CD4-positive, alpha-beta T cell (primary cell): ENCODE measurements at regions not wholly inside any gene's neighbourhood (a gene's known extent, or its start where the extent isn't known, plus 50 kb on each side); places are given as distances from the start of the nearest gene placed in this dataset.
"Not testable (repeated sequence)": the region's sequence is repeated elsewhere in the genome, so short reads cannot be mapped to it uniquely, and the experiment has no call there.

ENCODE experiments used
- ATAC-seq: fragments of 200-7000 bp; cut with Tn5 transposase; one replicate; pipeline ENCODE4 v1.10.0; 2022; ENCODE audit warnings: mild to moderate bottlenecking; ENCODE audit not compliant: poor library complexity
- CTCF ChIA-PET: fragments of 350-600 bp; sonication (Branson Sonifier 250); formaldehyde crosslinking; loops from one replicate; lab custom pipeline; 2021; ENCODE audit warnings: antibody characterized with exemption, inconsistent platforms; lab: Charles Lee
- POLR2A ChIA-PET: fragments of 350-600 bp; sonication (Branson Sonifier 250); formaldehyde crosslinking; loops from one replicate; lab custom pipeline; 2021; ENCODE audit warnings: antibody characterized with exemption, inconsistent platforms; lab: Charles Lee
- DNase-seq, 14 experiments: peaks; one replicate each; pipeline ENCODE4 v3.0.0-alpha.2; 2013 to 2020; ENCODE audit warnings: mixed read lengths in 2 of 14
- H3K27ac ChIP-seq, 2 donors: one replicate each; pipeline versions ENCODE4 v1.5.1 to v1.7.0; 2013; ENCODE audit warnings: low read length in 2 of 2, low read depth in 1 of 2, mild to moderate bottlenecking in 1 of 2
- H3K27me3 ChIP-seq, 2 experiments: 1 replicate in 1 of 2; 2 replicates in 1 of 2; pipeline versions ENCODE4 v1.6.1 to v1.7.0; 2013; ENCODE audit warnings: low read length in 2 of 2, control low read depth in 1 of 2, mild to moderate bottlenecking in 1 of 2, moderate library complexity in 1 of 2; ENCODE audit not compliant: insufficient read depth in 2 of 2, control insufficient read depth in 1 of 2
- H3K36me3 ChIP-seq: one replicate; pipeline ENCODE4 v1.6.1; 2013; ENCODE audit warnings: low read length, control low read depth; ENCODE audit not compliant: insufficient read depth
- H3K4me1 ChIP-seq: one replicate; pipeline ENCODE4 v1.6.1; 2013; ENCODE audit warnings: low read length, control low read depth; ENCODE audit not compliant: insufficient read depth
- H3K4me3 ChIP-seq: one replicate; pipeline ENCODE4 v1.5.1; 2013; ENCODE audit warnings: mild to moderate bottlenecking, low read length, moderate library complexity
- H3K9me3 ChIP-seq, 2 experiments: 1 replicate in 1 of 2; 2 replicates in 1 of 2; pipeline versions ENCODE4 v1.6.1 to v1.7.0; 2013; ENCODE audit warnings: low read length in 2 of 2, mild to moderate bottlenecking in 2 of 2, control low read depth in 1 of 2, moderate library complexity in 1 of 2; ENCODE audit not compliant: control insufficient read depth in 1 of 2, insufficient read depth in 1 of 2
- H3K27ac Mint-ChIP-seq: one replicate; pipeline ENCODE4 v1.8.0; 2020; ENCODE audit warnings: mixed read lengths
- H3K27me3 Mint-ChIP-seq: one replicate; pipeline ENCODE4 v1.8.0; 2021; ENCODE audit warnings: mixed read lengths
- H3K36me3 Mint-ChIP-seq: one replicate; pipeline ENCODE4 v1.8.0; 2021; ENCODE audit warnings: low read depth, mixed read lengths
- H3K4me1 Mint-ChIP-seq: one replicate; pipeline ENCODE4 v1.8.0; 2021; ENCODE audit warnings: low read depth, mixed read lengths
- H3K4me3 Mint-ChIP-seq: one replicate; pipeline ENCODE4 v1.8.0; 2020; ENCODE audit warnings: mild to moderate bottlenecking, mixed read lengths
- H3K9me3 Mint-ChIP-seq: one replicate; pipeline ENCODE4 v1.8.0; 2020; ENCODE audit warnings: mixed read lengths
- intact Hi-C, 2 experiments: fragments of 100-400 bp; cut with DNase I in 1 of 2; cut with micrococcal nuclease in 1 of 2; formaldehyde crosslinking; loops; one replicate each; pipeline versions ENCODE4 v1.15.1 to v1.9.0; 2023 to 2025; cut with DNase I, micrococcal nuclease
- TF ChIP-seq, protein P1 (sequence below): fragments of 200-600 bp; IDR thresholded peaks from one replicate; pipeline ENCODE4 v1.8.0; 2022; ENCODE audit warnings: antibody characterized with exemption, mild to moderate bottlenecking

DNA sequence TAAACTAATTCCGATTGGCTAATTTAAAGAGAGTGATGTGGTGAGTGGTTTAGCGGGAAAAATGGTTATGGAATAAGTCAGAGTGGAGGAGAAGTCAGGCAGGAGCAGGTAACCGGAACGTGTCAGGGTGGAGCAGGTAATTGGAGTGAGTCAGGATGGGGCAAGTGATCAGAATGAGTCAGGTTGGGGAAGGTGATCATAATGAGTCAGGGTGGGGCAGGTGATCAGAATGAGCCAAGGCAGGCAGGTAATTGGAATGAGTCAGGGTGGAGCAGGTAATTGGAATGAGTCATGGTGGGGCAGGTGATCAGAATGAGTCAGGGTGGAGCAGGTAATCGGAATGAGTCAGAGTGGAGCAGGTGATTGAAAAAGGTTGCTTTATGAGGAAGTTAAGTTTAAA is 101.4 kb downstream of the TMEM167A start:
- H3K27me3 ChIP-seq, result no peaks in the 10 kb centered on the region

DNA sequence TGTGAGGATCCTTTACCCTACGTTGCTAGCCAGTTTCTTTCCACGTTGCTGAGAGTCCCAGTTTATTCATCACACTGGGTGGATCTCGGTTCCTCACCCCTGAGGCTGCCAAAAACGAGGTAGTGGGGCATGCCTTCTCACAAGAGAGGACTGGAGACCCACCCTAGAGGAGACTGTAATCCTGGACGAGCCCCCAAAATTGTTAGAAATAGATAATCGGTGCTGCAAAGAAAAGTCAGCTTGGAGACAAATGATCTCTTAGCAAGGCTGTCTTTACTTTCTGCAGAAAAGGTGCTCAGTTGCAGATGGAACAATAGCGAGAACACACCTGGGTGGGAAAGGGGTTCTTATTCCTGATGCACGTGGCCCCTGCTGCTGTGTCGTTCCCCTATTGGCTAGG is 101.8 kb downstream of the TMEM167A start:
- H3K27me3 Mint-ChIP-seq, result peaks cover 12% of the 10 kb centered on the region
- Histone ChIP-seq H3K9me3 (peaks cover 13 to 22% of the 10 kb centered on the region in 2 experiments), H3K36me3 (no peaks in the 10 kb centered on the region), H3K27ac (no peak overlapping the region), H3K4me1 (no peaks in the 10 kb centered on the region), H3K27me3 (no peaks in the 10 kb centered on the region), H3K4me3 (no peak overlapping the region)
- TF ChIP-seq, protein P1, sequence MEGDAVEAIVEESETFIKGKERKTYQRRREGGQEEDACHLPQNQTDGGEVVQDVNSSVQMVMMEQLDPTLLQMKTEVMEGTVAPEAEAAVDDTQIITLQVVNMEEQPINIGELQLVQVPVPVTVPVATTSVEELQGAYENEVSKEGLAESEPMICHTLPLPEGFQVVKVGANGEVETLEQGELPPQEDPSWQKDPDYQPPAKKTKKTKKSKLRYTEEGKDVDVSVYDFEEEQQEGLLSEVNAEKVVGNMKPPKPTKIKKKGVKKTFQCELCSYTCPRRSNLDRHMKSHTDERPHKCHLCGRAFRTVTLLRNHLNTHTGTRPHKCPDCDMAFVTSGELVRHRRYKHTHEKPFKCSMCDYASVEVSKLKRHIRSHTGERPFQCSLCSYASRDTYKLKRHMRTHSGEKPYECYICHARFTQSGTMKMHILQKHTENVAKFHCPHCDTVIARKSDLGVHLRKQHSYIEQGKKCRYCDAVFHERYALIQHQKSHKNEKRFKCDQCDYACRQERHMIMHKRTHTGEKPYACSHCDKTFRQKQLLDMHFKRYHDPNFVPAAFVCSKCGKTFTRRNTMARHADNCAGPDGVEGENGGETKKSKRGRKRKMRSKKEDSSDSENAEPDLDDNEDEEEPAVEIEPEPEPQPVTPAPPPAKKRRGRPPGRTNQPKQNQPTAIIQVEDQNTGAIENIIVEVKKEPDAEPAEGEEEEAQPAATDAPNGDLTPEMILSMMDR, result no peak
- H3K27ac Mint-ChIP-seq, result no peak overlapping the region
- intact Hi-C loops, result no loop called here
- H3K4me1 Mint-ChIP-seq, result no peaks in the 10 kb centered on the region
- H3K36me3 Mint-ChIP-seq, result peaks cover 15% of the 10 kb centered on the region
- ATAC-seq, result no peak
- DNase-seq, result no peak
- no peak overlapping the region for H3K4me3 Mint-ChIP-seq
- POLR2A ChIA-PET, result no interaction called here
- H3K9me3 Mint-ChIP-seq, result peaks cover 22% of the 10 kb centered on the region
- CTCF ChIA-PET, result no interaction called here

More for the DNA sequence above, 101.4 kb downstream of the TMEM167A start:
- Mint-ChIP-seq H3K27ac (no peak overlapping the region), H3K4me1 (no peaks in the 10 kb centered on the region), H3K9me3 (peaks cover 22% of the 10 kb centered on the region), H3K4me3 (no peak overlapping the region), H3K36me3 (peaks cover 15% of the 10 kb centered on the region), H3K27me3 (peaks cover 12% of the 10 kb centered on the region)
- POLR2A ChIA-PET, result no interaction called here
- Histone ChIP-seq H3K4me1 (no peaks in the 10 kb centered on the region), H3K4me3 (no peak overlapping the region), H3K27ac (no peak overlapping the region), H3K36me3 (no peaks in the 10 kb centered on the region), H3K9me3 (peaks cover 13 to 23% of the 10 kb centered on the region in 2 experiments)
- TF ChIP-seq, protein P1, result no peak
- intact Hi-C loops, result no loop called here
- CTCF ChIA-PET, result no interaction called here
- DNase-seq (no peak), ATAC-seq (no peak)

DNA sequence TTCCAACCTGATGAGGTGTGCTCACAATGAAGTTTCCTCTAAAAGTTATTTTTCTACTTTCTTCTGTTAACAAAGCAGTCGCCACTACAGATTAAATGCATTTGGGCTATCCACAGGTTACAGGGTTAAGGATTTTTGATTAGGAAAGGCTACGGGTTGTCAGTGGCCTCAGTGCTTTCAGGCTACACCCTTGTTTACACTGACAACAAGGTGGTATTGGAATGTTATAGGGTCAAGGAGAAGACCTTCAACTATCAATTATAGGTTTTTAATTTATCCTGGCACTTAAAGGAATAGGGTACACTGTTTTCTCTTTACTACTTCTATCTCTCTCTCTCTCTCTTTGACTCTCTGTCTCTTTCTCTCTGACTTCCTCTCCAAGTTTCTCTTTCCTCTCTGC is 102.8 kb downstream of the TMEM167A start:
- H3K27ac ChIP-seq, H3K4me3 ChIP-seq, H3K4me3 Mint-ChIP-seq, H3K36me3 ChIP-seq, CTCF ChIA-PET, DNase-seq, ATAC-seq, H3K4me1 Mint-ChIP-seq, H3K27ac Mint-ChIP-seq, H3K4me1 ChIP-seq, intact Hi-C loops, H3K27me3 ChIP-seq, POLR2A ChIA-PET: not testable (repeated sequence)
- peaks cover 15% of the 10 kb centered on the region for H3K36me3 Mint-ChIP-seq
- peaks cover 22% of the 10 kb centered on the region for H3K9me3 Mint-ChIP-seq
- peaks cover 12% of the 10 kb centered on the region for H3K27me3 Mint-ChIP-seq
- H3K9me3 ChIP-seq, result peaks cover 13 to 18% of the 10 kb centered on the region in 2 experiments

DNA sequence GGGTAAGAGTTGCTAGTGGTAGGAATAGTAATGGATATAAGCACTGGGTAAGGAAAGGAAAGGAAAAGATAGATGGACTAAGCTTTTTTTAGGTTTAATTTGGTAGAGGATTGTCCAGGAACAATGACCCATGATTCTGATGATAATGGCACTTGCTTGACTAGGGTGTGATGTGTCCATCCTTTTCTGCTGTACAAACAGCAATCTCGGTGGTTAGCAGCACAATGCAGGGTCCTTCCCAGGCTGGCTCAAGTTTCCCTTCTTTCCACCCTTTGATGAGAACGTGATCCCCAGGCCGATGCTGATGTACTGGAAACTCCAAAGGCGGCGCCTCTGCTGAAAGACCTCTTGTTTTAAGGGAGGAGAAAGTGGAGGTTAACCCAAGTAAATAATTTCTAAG is 105.3 kb downstream of the TMEM167A start:
- Histone ChIP-seq H3K27ac (no peak overlapping the region), H3K36me3 (no peaks in the 10 kb centered on the region), H3K9me3 (peaks cover 13 to 18% of the 10 kb centered on the region in 2 experiments), H3K4me1 (no peaks in the 10 kb centered on the region), H3K4me3 (no peak overlapping the region), H3K27me3 (no peaks in the 10 kb centered on the region)
- ChIA-PET POLR2A (no interaction called here), CTCF (no interaction called here)
- ATAC-seq (no peak), DNase-seq (no peak)
- H3K27me3 Mint-ChIP-seq, result peaks cover 12% of the 10 kb centered on the region
- H3K4me1 Mint-ChIP-seq, result no peaks in the 10 kb centered on the region
- no peak overlapping the region for H3K27ac Mint-ChIP-seq
- intact Hi-C loops, result no loop called here
- peaks cover 11% of the 10 kb centered on the region for H3K36me3 Mint-ChIP-seq
- H3K4me3 Mint-ChIP-seq, result no peak overlapping the region
- TF ChIP-seq, protein P1, result no peak
- peaks cover 17% of the 10 kb centered on the region for H3K9me3 Mint-ChIP-seq

DNA sequence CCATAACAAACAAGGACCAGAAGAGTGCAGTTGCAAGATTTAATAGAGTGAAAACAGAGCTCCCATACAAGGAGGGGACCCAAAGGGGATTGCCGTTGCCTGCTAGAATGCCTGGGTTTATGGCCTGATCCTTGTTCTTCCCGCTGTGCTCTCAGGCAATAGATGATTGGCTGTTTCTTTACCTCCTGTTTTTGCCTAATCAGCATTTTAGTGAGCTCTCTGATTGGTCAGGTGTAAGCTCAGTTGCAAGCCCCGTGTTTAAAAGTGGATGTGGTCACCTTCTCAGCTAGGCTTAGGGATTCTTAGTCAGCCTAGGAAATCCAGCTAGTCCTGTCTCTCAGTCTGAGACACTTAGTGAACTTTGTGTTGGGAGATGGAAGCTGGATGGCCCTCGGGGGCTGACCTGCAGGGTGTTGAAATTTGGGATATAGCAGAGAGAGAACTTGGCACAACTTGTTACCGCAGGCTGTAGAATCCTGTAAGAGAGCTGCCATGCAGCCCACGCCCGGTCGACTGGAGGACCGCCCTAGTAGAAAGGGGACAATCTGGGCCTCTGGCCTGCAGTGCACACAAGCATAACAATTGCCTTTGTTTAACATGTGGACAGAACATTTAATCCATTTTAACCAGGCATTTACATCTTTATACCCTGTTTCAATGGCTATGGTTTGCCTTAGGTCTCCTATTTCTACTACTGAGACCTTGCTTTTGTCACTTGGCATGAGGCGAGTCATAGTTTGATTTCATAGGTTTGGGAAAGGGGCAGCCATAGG is 106.0 kb downstream of the TMEM167A start:
- H3K4me1 Mint-ChIP-seq, POLR2A ChIA-PET, intact Hi-C loops, DNase-seq, H3K27me3 Mint-ChIP-seq, H3K36me3 ChIP-seq, ATAC-seq, H3K27me3 ChIP-seq, CTCF ChIA-PET, H3K4me3 Mint-ChIP-seq, H3K4me3 ChIP-seq, H3K4me1 ChIP-seq, H3K27ac Mint-ChIP-seq, H3K27ac ChIP-seq, H3K36me3 Mint-ChIP-seq: not testable (repeated sequence)
- peaks cover 14% of the 10 kb centered on the region for H3K9me3 Mint-ChIP-seq
- H3K9me3 ChIP-seq, result peaks cover 11 to 18% of the 10 kb centered on the region in 2 experiments
